B cell (primary cell): ENCODE measurements at regions not wholly inside any gene's neighbourhood (a gene's known extent, or its start where the extent isn't known, plus 50 kb on each side); places are given as distances from the start of the nearest gene placed in this dataset.

Source experiments
- ATAC-seq: fragments of 200-7000 bp; cut with Tn5 transposase; one replicate; pipeline ENCODE4 v1.10.0; 2021; ENCODE audit warnings: low read depth, mild to moderate bottlenecking, moderate number of reproducible peaks, moderate library complexity
- CTCF ChIA-PET: fragments of 350-600 bp; sonication (Branson Sonifier 250); formaldehyde crosslinking; loops from one replicate; lab custom pipeline; 2021; ENCODE audit warnings: antibody characterized with exemption, inconsistent platforms; lab: Charles Lee
- POLR2A ChIA-PET: fragments of 350-600 bp; sonication (Branson Sonifier 250); formaldehyde crosslinking; loops from one replicate; lab custom pipeline; 2021; ENCODE audit warnings: antibody characterized with exemption; lab: Charles Lee
- DNase-seq: peaks from one replicate; pipeline ENCODE4 v3.0.0; 2013
- H2AFZ ChIP-seq: 2 replicates; pipeline ENCODE4 v1.6.1; 2012; ENCODE audit warnings: mild to moderate bottlenecking, low read depth, low read length; ENCODE audit not compliant: insufficient read depth, poor library complexity, severe bottlenecking
- H3K27ac ChIP-seq, 2 donors: 1 replicate in 1 of 2; 2 replicates in 1 of 2; pipeline ENCODE4 v1.5.1; 2012 to 2013; ENCODE audit warnings: low read length in 2 of 2, mild to moderate bottlenecking in 2 of 2, moderate library complexity in 1 of 2
- H3K27me3 ChIP-seq, 4 experiments: fragments of 200-600 bp in 1 of 4; sonication (generic) in 1 of 4; replicated peaks in 1 of 4; 1 replicate in 2 of 4; 2 replicates in 2 of 4; pipeline versions ENCODE4 v1.6.1 to v1.7.0; 2013 to 2016; ENCODE audit warnings: low read length in 3 of 4, mild to moderate bottlenecking in 2 of 4, mixed read lengths in 1 of 4, moderate library complexity in 1 of 4; ENCODE audit not compliant: insufficient read depth in 4 of 4, control insufficient read depth in 3 of 4; ENCODE audit errors: control extremely low read depth in 1 of 4
- H3K36me3 ChIP-seq, 2 experiments: replicated peaks in 1 of 2; 1 replicate in 1 of 2; 2 replicates in 1 of 2; pipeline versions ENCODE4 v1.6.1 to v1.7.1; 2013; ENCODE audit warnings: low read length in 1 of 2; ENCODE audit not compliant: insufficient read depth in 2 of 2, control insufficient read depth in 1 of 2; ENCODE audit errors: control extremely low read depth in 1 of 2, extremely low read depth in 1 of 2
- H3K4me1 ChIP-seq, 2 donors: fragments of 200-600 bp in 1 of 2; sonication (generic) in 1 of 2; 1 replicate in 1 of 2; 2 replicates in 1 of 2; pipeline versions ENCODE4 v1.5.1 to v1.6.1; 2013 to 2017; ENCODE audit warnings: low read length in 2 of 2; ENCODE audit not compliant: control insufficient read depth in 2 of 2, insufficient read depth in 2 of 2
- H3K4me2 ChIP-seq: replicated peaks from 2 replicates; pipeline ENCODE3; 2012; ENCODE audit warnings: mild to moderate bottlenecking, low read depth, low read length; ENCODE audit not compliant: poor library complexity, severe bottlenecking
- H3K4me3 ChIP-seq, 5 experiments: fragments of 200-600 bp in 1 of 5; sonication (generic) in 1 of 5; 1 replicate in 3 of 5; 2 replicates in 2 of 5; pipeline versions ENCODE4 v1.5.1 to v1.7.0; 2011 to 2016; ENCODE audit warnings: low read length in 4 of 5, mild to moderate bottlenecking in 4 of 5, low read depth in 2 of 5, control low read depth in 1 of 5, moderate library complexity in 1 of 5; ENCODE audit not compliant: insufficient read depth in 1 of 5; ENCODE audit errors: control extremely low read depth in 1 of 5, extremely low read depth in 1 of 5
- H3K79me2 ChIP-seq: fragments of 200-600 bp; sonication (generic); one replicate; pipeline ENCODE4 v1.6.0; 2016; ENCODE audit warnings: low read length; ENCODE audit not compliant: control insufficient read depth, insufficient read depth
- H3K9ac ChIP-seq: fragments of 200-600 bp; sonication (generic); 2 replicates; pipeline ENCODE4 v1.6.1; 2017; ENCODE audit warnings: mild to moderate bottlenecking, low read length, moderate library complexity
- H3K9me3 ChIP-seq, 3 donors: one replicate each; pipeline versions ENCODE4 v1.6.1 to v1.7.1; 2013; ENCODE audit warnings: low read length in 2 of 3; ENCODE audit not compliant: control insufficient read depth in 2 of 3, insufficient read depth in 1 of 3; ENCODE audit errors: control extremely low read depth in 1 of 3
- H4K20me1 ChIP-seq: 2 replicates; pipeline ENCODE4 v1.6.0; 2012; ENCODE audit warnings: mild to moderate bottlenecking, low read length; ENCODE audit not compliant: insufficient read depth, control insufficient read depth, poor library complexity, severe bottlenecking
- H3K27ac Mint-ChIP-seq: one replicate; pipeline ENCODE4 v1.8.0; 2021; ENCODE audit warnings: mixed read lengths
- H3K27me3 Mint-ChIP-seq: one replicate; pipeline ENCODE4 v1.8.0; 2021; ENCODE audit warnings: mixed read lengths
- H3K4me1 Mint-ChIP-seq: one replicate; pipeline ENCODE4 v1.8.0; 2021; ENCODE audit warnings: mixed read lengths
- H3K4me3 Mint-ChIP-seq: one replicate; pipeline ENCODE4 v1.8.0; 2021; ENCODE audit warnings: mixed read lengths
- H3K9me3 Mint-ChIP-seq: one replicate; pipeline ENCODE4 v1.8.0; 2022; ENCODE audit warnings: mixed read lengths; ENCODE audit not compliant: insufficient read depth
- CTCF ChIP-seq: fragments of 200-600 bp; IDR thresholded peaks from one replicate; pipeline ENCODE4 v1.8.0; 2022; ENCODE audit warnings: antibody characterized with exemption, mild to moderate bottlenecking
- EZH2 ChIP-seq: IDR thresholded peaks from 2 replicates; pipeline ENCODE4 v1.6.1; 2012; ENCODE audit warnings: borderline replicate concordance, low read depth, mild to moderate bottlenecking, moderate library complexity, low read length; ENCODE audit not compliant: insufficient read depth, poor library complexity, severe bottlenecking
- WGBS: methylation state at CpG from one replicate; pipeline ENCODE4 v1.1.5; 2013; ENCODE audit warnings: missing lambda C conversion rate; ENCODE audit not compliant: insufficient coverage; 5-methylcytosine and 5-hydroxymethylcytosine counted together
- intact Hi-C: fragments of 100-400 bp; cut with micrococcal nuclease; formaldehyde crosslinking; loops from one replicate; pipeline ENCODE4 v1.10.0; 2022

GRCh38 chr2:7728388-7728787 is 811.2 kb downstream of the RNF144A start:
- ChIA-PET CTCF (no interaction called here), POLR2A (no interaction called here)
- Histone ChIP-seq H3K27ac (no peak overlapping the region), H3K36me3 (no peaks in the 10 kb centered on the region), H3K27me3 (no peaks in the 10 kb centered on the region), H3K4me2 (no peak overlapping the region), H4K20me1 (no peaks in the 10 kb centered on the region), H2AFZ (no peak overlapping the region), H3K4me3 (no peak overlapping the region), H3K9me3 (no peaks in the 10 kb centered on the region), H3K4me1 (no peaks in the 10 kb centered on the region), H3K79me2 (no peaks in the 10 kb centered on the region), H3K9ac (no peak overlapping the region)
- no peaks in the 10 kb centered on the region for H3K9me3 Mint-ChIP-seq
- H3K4me1 Mint-ChIP-seq: no peaks in the 10 kb centered on the region
- intact Hi-C loops: no loop called here
- WGBS: 98% methylated on average over 7 of the region's 8 CpGs
- H3K27ac Mint-ChIP-seq: no peak overlapping the region
- DNase-seq: no peak
- no peak for ATAC-seq
- TF ChIP-seq CTCF (no peak), EZH2 (no peak)
- H3K4me3 Mint-ChIP-seq: no peak overlapping the region
- no peaks in the 10 kb centered on the region for H3K27me3 Mint-ChIP-seq

- H3K36me3 ChIP-seq: no peaks in the 10 kb centered on the region
- no peaks in the 10 kb centered on the region for H3K27me3 Mint-ChIP-seq
- no peak overlapping the region for H3K27ac ChIP-seq
- intact Hi-C loops: no loop called here
- no peak for DNase-seq
- H3K27me3 ChIP-seq: no peaks in the 10 kb centered on the region
- TF ChIP-seq EZH2: no peak
- no peak for TF ChIP-seq CTCF
- ChIA-PET POLR2A (no interaction called here), CTCF (no interaction called here)
- H3K9ac ChIP-seq: no peak overlapping the region
- H2AFZ ChIP-seq: no peak overlapping the region
- no peaks in the 10 kb centered on the region for H3K79me2 ChIP-seq
- 92% methylated on average over 1 of the region's 5 CpGs for WGBS
- no peak overlapping the region for H3K27ac Mint-ChIP-seq
- no peak for ATAC-seq
- H3K4me1 ChIP-seq: no peaks in the 10 kb centered on the region
- no peak overlapping the region for H3K4me3 ChIP-seq
- H4K20me1 ChIP-seq: no peaks in the 10 kb centered on the region
- no peak overlapping the region for H3K4me3 Mint-ChIP-seq
- H3K4me1 Mint-ChIP-seq: no peaks in the 10 kb centered on the region
- no peaks in the 10 kb centered on the region for H3K9me3 ChIP-seq
- H3K9me3 Mint-ChIP-seq: no peaks in the 10 kb centered on the region
- H3K4me2 ChIP-seq: no peak overlapping the region
Observed at GRCh38 chr2:7730449-7730848, 813.2 kb downstream of the RNF144A start.
